GM12873 (cell line): ENCODE measurements at regions not wholly inside any gene's neighbourhood (a gene's known extent, or its start where the extent isn't known, plus 50 kb on each side); places are given as distances from the start of the nearest gene placed in this dataset.
A peak's percentile ranks its signal among the peaks of the same experiment; 100 is the strongest.

ENCODE experiments used
- CTCF ChIP-seq: IDR thresholded peaks from 2 replicates; pipeline ENCODE4 v1.5.1; 2012; ENCODE audit warnings: low read depth, mild to moderate bottlenecking, moderate library complexity, low read length, control low read depth; ENCODE audit not compliant: insufficient read depth; ENCODE audit errors: missing control alignments

- no peak for TF ChIP-seq CTCF
Measured at GRCh38 chr6:138577151-138577915, 78.0 kb upstream of the NHSL1 start.

GRCh38 chr6:138580040-138580439 is 80.7 kb upstream of the NHSL1 start:
- TF ChIP-seq CTCF, result no peak

- TF ChIP-seq CTCF, result no peak
Measured at GRCh38 chr6:138580801-138581200, 81.5 kb upstream of the NHSL1 start.

GRCh38 chr6:138582573-138582972 is 83.3 kb upstream of the NHSL1 start:
- no peak for TF ChIP-seq CTCF

GRCh38 chr6:138586638-138587037 is 87.3 kb upstream of the NHSL1 start:
- no peak for TF ChIP-seq CTCF

GRCh38 chr6:138588805-138589434 is 89.6 kb upstream of the NHSL1 start:
- peak; percentile 87 for TF ChIP-seq CTCF

GRCh38 chr6:138590796-138591709 is 91.8 kb upstream of the NHSL1 start:
- TF ChIP-seq CTCF, result peak; percentile 84
